Fibroblast of pulmonary artery (primary cell): ENCODE measurements at regions not wholly inside any gene's neighbourhood (a gene's known extent, or its start where the extent isn't known, plus 50 kb on each side); places are given as distances from the start of the nearest gene placed in this dataset.

ENCODE experiments used
- DNase-seq: peaks from one replicate; pipeline ENCODE4 v3.0.0-alpha.2; 2010; ENCODE audit warnings: low read depth
- H3K4me3 ChIP-seq: replicated peaks from 2 replicates; pipeline ENCODE4 v1.5.1; 2011; ENCODE audit warnings: low read depth, mild to moderate bottlenecking, control low read depth, low read length, moderate library complexity
- TF ChIP-seq, protein P1 (sequence below): IDR thresholded peaks from 2 replicates; pipeline ENCODE4 v1.5.1; 2011; ENCODE audit warnings: mild to moderate bottlenecking, control low read depth, low read length, inconsistent platforms; ENCODE audit errors: missing control alignments

GRCh38 chr4:125082729-125083417 is 231.9 kb upstream of the FAT4 start:
- no peak overlapping the region for H3K4me3 ChIP-seq
- TF ChIP-seq, protein P1, sequence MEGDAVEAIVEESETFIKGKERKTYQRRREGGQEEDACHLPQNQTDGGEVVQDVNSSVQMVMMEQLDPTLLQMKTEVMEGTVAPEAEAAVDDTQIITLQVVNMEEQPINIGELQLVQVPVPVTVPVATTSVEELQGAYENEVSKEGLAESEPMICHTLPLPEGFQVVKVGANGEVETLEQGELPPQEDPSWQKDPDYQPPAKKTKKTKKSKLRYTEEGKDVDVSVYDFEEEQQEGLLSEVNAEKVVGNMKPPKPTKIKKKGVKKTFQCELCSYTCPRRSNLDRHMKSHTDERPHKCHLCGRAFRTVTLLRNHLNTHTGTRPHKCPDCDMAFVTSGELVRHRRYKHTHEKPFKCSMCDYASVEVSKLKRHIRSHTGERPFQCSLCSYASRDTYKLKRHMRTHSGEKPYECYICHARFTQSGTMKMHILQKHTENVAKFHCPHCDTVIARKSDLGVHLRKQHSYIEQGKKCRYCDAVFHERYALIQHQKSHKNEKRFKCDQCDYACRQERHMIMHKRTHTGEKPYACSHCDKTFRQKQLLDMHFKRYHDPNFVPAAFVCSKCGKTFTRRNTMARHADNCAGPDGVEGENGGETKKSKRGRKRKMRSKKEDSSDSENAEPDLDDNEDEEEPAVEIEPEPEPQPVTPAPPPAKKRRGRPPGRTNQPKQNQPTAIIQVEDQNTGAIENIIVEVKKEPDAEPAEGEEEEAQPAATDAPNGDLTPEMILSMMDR, result no peak
- no peak for DNase-seq

GRCh38 chr4:125072269-125072668 is 242.5 kb upstream of the FAT4 start:
- H3K4me3 ChIP-seq, result no peak overlapping the region
- DNase-seq, result no peak
- TF ChIP-seq, protein P1, result no peak

DNA sequence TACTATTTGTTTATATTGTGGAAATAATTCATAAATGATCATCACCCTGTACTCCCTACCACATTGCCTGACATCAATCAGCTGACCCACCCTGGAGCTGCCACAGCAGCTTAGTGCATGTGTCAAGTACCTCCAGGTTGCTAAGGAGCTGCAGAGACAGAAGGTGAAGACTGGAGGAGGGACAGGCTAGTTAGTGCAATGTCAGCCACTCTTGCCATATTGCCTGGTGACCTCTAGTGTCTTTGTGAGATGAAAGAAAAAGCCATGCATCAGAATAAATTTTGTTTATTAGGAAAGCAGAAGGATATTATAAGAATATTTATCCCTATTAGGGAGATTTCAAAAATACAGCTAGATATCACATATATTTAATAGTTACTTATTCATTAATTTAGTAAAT is 243.9 kb upstream of the FAT4 start:
- TF ChIP-seq, protein P1, result no peak
- DNase-seq, result no peak
- H3K4me3 ChIP-seq, result no peak overlapping the region

DNA sequence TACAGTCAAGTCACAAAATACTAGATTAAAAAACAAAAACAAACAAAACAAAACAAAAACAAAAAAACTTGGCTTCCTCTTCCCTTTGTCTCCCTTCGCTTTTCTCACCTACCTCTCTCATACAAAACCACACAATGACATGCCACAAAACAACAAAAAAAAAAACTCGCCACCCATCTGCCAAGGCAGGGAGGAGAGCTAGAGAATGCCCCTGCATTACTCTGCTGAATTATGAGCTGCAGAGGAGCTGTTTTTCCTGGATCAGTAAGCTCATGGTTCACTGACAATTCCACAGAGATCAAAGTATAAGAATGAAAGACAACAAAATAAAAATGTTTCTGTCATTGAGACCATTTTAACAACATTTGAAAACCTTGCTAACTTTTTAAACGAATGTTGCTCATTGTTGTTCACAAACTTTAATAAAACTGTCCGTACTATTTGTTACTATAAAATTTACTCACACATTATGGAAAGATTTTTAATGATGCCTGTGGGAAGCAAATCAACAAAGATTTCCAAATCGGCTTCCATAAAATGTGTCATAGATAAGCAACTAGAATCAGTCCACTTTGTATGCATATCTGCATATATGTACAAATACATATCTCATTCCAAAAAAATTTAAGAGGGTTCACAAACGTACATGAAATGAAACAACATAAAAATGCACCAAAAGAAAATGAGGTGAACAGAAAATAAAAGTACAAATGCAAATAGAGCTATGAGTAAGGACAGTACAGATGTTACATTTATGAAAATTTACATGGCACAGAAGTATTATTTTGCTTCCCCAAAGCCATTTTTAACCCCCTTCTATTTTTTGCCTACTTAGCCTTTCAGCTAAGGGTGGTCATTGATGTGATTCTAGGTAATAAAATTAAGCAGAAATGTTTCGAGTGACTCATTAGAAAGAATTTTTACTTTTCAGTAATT is 252.4 kb upstream of the FAT4 start:
- TF ChIP-seq, protein P1, result no peak
- DNase-seq, result no peak
- no peak overlapping the region for H3K4me3 ChIP-seq

- DNase-seq, result no peak
- no peak overlapping the region for H3K4me3 ChIP-seq
Observed at GRCh38 chr4:125060376-125060775, 254.4 kb upstream of the FAT4 start.

GRCh38 chr4:125049711-125050110 is 265.0 kb upstream of the FAT4 start:
- H3K4me3 ChIP-seq, result no peak overlapping the region
- peak; percentile 68 for DNase-seq
- TF ChIP-seq, protein P1, result no peak

More at GRCh38 chr4:125060376-125060775, 254.4 kb upstream of the FAT4 start:
- TF ChIP-seq, protein P1, result no peak
